IMR-90 (cell line): ENCODE measurements at regions not wholly inside any gene's neighbourhood (a gene's known extent, or its start where the extent isn't known, plus 50 kb on each side); places are given as distances from the start of the nearest gene placed in this dataset.
"Not testable (repeated sequence)": the region's sequence is repeated elsewhere in the genome, so short reads cannot be mapped to it uniquely, and the experiment has no call there.

Experiments
- ATAC-seq: fragments of 200-7000 bp; cut with Tn5 transposase; 2 replicates; pipeline ENCODE4 v1.9.1; 2020; ENCODE audit warnings: low read depth, mild to moderate bottlenecking, moderate library complexity
- BruUV-seq: library from RNA; stranded (reverse); fragments of 400-500 nt; replicated peaks from 2 replicates; lab custom pipeline; 2021; lab: Mats Ljungman, UMichigan
- CTCF ChIA-PET: fragments of 300-600 bp; formaldehyde crosslinking; extraction: SDS; loops from one replicate; lab custom pipeline; 2021; ENCODE audit warnings: antibody characterized with exemption; lab: Yijun Ruan, JAX
- POLR2A ChIA-PET: fragments of 300-600 bp; sonication (Branson Sonifier 250); formaldehyde crosslinking; loops from one replicate; lab custom pipeline; 2022; ENCODE audit warnings: antibody characterized with exemption; ENCODE audit not compliant: unreplicated experiment; lab: Charles Lee
- DNase-seq: peaks from one replicate; pipeline ENCODE4 v3.0.0; 2013
- H2AFZ ChIP-seq: replicated peaks from 2 replicates; pipeline ENCODE3; 2013; ENCODE audit warnings: low read length, mild to moderate bottlenecking; ENCODE audit not compliant: poor library complexity
- H2AK5ac ChIP-seq: 2 replicates; pipeline ENCODE4 v1.6.1; 2013; ENCODE audit warnings: low read depth, low read length, inconsistent platforms
- H2AK9ac ChIP-seq: replicated peaks from 2 replicates; pipeline ENCODE3; 2013; ENCODE audit warnings: mild to moderate bottlenecking, low read depth, low read length, moderate library complexity; ENCODE audit not compliant: poor library complexity
- H2BK120ac ChIP-seq: 2 replicates; pipeline ENCODE4 v1.6.1; 2013; ENCODE audit warnings: low read depth, low read length, inconsistent platforms
- H2BK15ac ChIP-seq: 3 replicates; pipeline ENCODE4 v1.6.1; 2013; ENCODE audit warnings: low read depth, low read length, inconsistent platforms
- H2BK20ac ChIP-seq: 2 replicates; pipeline ENCODE4 v1.6.1; 2013; ENCODE audit warnings: low read depth, mild to moderate bottlenecking, inconsistent platforms, low read length, moderate library complexity
- H2BK5ac ChIP-seq: 2 replicates; pipeline ENCODE4 v1.6.1; 2013; ENCODE audit warnings: mild to moderate bottlenecking, low read depth, low read length, inconsistent platforms; ENCODE audit not compliant: poor library complexity, severe bottlenecking
- H3K14ac ChIP-seq: replicated peaks from 2 replicates; pipeline ENCODE4 v1.6.1; 2013; ENCODE audit warnings: low read depth, low read length, inconsistent platforms
- H3K18ac ChIP-seq: 2 replicates; pipeline ENCODE4 v1.6.1; 2013; ENCODE audit warnings: low read depth, low read length, control low read depth
- H3K23ac ChIP-seq: 2 replicates; pipeline ENCODE4 v1.6.1; 2013; ENCODE audit warnings: low read depth, low read length, inconsistent platforms
- H3K27ac ChIP-seq: 2 replicates; pipeline ENCODE4 v1.5.1; 2013; ENCODE audit warnings: mild to moderate bottlenecking, control low read depth, low read length; ENCODE audit not compliant: insufficient read depth
- H3K27me3 ChIP-seq: 2 replicates; pipeline ENCODE4 v1.6.1; 2013; ENCODE audit warnings: low read length; ENCODE audit not compliant: control insufficient read depth, insufficient read depth
- H3K36me3 ChIP-seq: 2 replicates; pipeline ENCODE4 v1.6.1; 2013; ENCODE audit warnings: low read length, mixed read lengths; ENCODE audit not compliant: control insufficient read depth, insufficient read depth
- H3K4ac ChIP-seq: 2 replicates; pipeline ENCODE4 v1.6.1; 2013; ENCODE audit warnings: low read depth, low read length, inconsistent platforms
- H3K4me1 ChIP-seq: 2 replicates; pipeline ENCODE4 v1.6.1; 2013; ENCODE audit warnings: low read length, mixed read lengths; ENCODE audit not compliant: control insufficient read depth, insufficient read depth
- H3K4me2 ChIP-seq: 2 replicates; pipeline ENCODE4 v1.6.1; 2013; ENCODE audit warnings: low read depth, mild to moderate bottlenecking, control low read depth, low read length, moderate library complexity
- H3K4me3 ChIP-seq: 2 replicates; pipeline ENCODE4 v1.5.1; 2013; ENCODE audit warnings: low read depth, mild to moderate bottlenecking, control low read depth, low read length, moderate library complexity; ENCODE audit not compliant: insufficient read depth
- H3K56ac ChIP-seq: 2 replicates; pipeline ENCODE4 v1.6.1; 2013; ENCODE audit warnings: low read length, inconsistent platforms; ENCODE audit not compliant: insufficient read depth; ENCODE audit errors: extremely low read depth
- H3K79me1 ChIP-seq, 2 experiments: 2 replicates each; pipeline ENCODE4 v1.6.1; 2013; ENCODE audit warnings: low read length in 2 of 2, inconsistent platforms in 1 of 2, low read depth in 1 of 2
- H3K9ac ChIP-seq: 2 replicates; pipeline ENCODE4 v1.6.1; 2013; ENCODE audit warnings: low read depth, low read length, control low read depth
- H3K9me1 ChIP-seq: 2 replicates; pipeline ENCODE4 v1.6.1; 2013; ENCODE audit warnings: low read length, inconsistent platforms; ENCODE audit not compliant: insufficient read depth
- H3K9me3 ChIP-seq: 2 replicates; pipeline ENCODE4 v1.6.1; 2013; ENCODE audit warnings: low read length; ENCODE audit not compliant: control insufficient read depth, insufficient read depth
- H4K20me1 ChIP-seq: 2 replicates; pipeline ENCODE4 v1.6.1; 2013; ENCODE audit warnings: low read length, inconsistent platforms; ENCODE audit not compliant: insufficient read depth
- H4K5ac ChIP-seq: 2 replicates; pipeline ENCODE4 v1.6.1; 2013; ENCODE audit warnings: mild to moderate bottlenecking, low read depth, low read length, control low read depth
- H4K8ac ChIP-seq, 2 experiments: 2 replicates each; pipeline ENCODE4 v1.6.1; 2013; ENCODE audit warnings: low read depth in 2 of 2, low read length in 2 of 2, control low read depth in 1 of 2, inconsistent platforms in 1 of 2
- H4K91ac ChIP-seq: 2 replicates; pipeline ENCODE4 v1.6.1; 2013; ENCODE audit warnings: low read depth, low read length, inconsistent platforms; ENCODE audit not compliant: insufficient read depth
- WGBS, 2 experiments: methylation state at CpG; one replicate each; pipeline versions ENCODE4 v1.1.5 to v1.1.7; 2013; ENCODE audit warnings: missing lambda C conversion rate in 2 of 2; ENCODE audit not compliant: insufficient read length in 1 of 2; ENCODE audit errors: extremely low coverage in 2 of 2; 5-methylcytosine and 5-hydroxymethylcytosine counted together
- dilution Hi-C: fragments of 300-500 bp; cut with HindIII; formaldehyde crosslinking; loops from one replicate; pipeline ENCODE4 v1.14.3; 2018; ENCODE audit warnings: low sequenced_read_pairs; ENCODE audit not compliant: unreplicated experiment
- in situ Hi-C: fragments of 300-500 bp; cut with MboI; formaldehyde crosslinking; loops from 3 replicates; pipeline ENCODE4 v1.14.3; 2019; ENCODE audit warnings: low sequenced_read_pairs, inconsistent platforms, mixed read lengths
- intact Hi-C: fragments of 100-400 bp; cut with micrococcal nuclease; formaldehyde crosslinking; loops from 2 replicates; pipeline ENCODE4 v1.10.0; 2022

DNA sequence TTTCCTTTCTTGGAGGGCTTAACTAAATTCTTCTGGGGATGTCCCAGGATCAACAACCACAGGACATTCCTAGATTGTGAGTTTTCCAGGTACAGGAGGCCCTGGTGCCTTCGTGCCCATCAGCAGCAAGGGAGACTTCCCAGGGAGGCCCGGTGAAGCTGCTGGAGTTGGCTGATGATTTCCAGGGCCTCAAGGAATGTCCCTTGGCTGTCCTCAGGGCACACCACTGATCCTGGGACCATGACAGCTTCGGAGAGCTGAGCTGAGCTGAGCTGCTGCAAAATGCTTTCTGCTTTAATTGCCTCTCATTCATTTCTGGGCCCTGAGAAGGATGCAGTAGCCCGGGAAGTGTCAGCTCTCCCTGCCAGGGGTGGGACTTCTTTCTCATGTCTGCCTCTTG, 79.4 kb upstream of the ALDH3B2 start:
- H4K91ac ChIP-seq, H3K27ac ChIP-seq, H3K4me1 ChIP-seq, H3K9me3 ChIP-seq, H2BK120ac ChIP-seq, ATAC-seq, H3K36me3 ChIP-seq, H3K27me3 ChIP-seq, H3K79me1 ChIP-seq, BruUV-seq, POLR2A ChIA-PET, H3K9me1 ChIP-seq, H4K20me1 ChIP-seq, intact Hi-C loops, H4K8ac ChIP-seq, H2AFZ ChIP-seq, in situ Hi-C loops, H3K9ac ChIP-seq, H3K14ac ChIP-seq, H3K4ac ChIP-seq, H2AK9ac ChIP-seq, dilution Hi-C loops, H2AK5ac ChIP-seq, H2BK15ac ChIP-seq, H3K4me2 ChIP-seq, H3K56ac ChIP-seq, H3K23ac ChIP-seq, H2BK20ac ChIP-seq, H3K18ac ChIP-seq, DNase-seq, H2BK5ac ChIP-seq, H4K5ac ChIP-seq, H3K4me3 ChIP-seq, CTCF ChIA-PET: not testable (repeated sequence)
- WGBS, 2 experiments: no CpG with 5 or more reads among the region's 4 CpGs
